Adrenal gland (tissue), 5 donors: ENCODE measurements at regions not wholly inside any gene's neighbourhood (a gene's known extent, or its start where the extent isn't known, plus 50 kb on each side); places are given as distances from the start of the nearest gene placed in this dataset.

Experiments
- POLR2A ChIP-seq, 2 donors: fragments of 450-650 bp; IDR thresholded peaks; one replicate each; pipeline ENCODE4 v1.6.1; 2017; ENCODE audit warnings: antibody characterized with exemption in 2 of 2, mild to moderate bottlenecking in 2 of 2, moderate library complexity in 1 of 2
- TF ChIP-seq, protein P1 (sequence below), 6 experiments: fragments of 450-650 bp in 4 of 6; fragments of 200-600 bp in 2 of 6; sonication (generic) in 1 of 6; IDR thresholded peaks; 1 replicate in 5 of 6; 2 replicates in 1 of 6; pipeline versions ENCODE4 v1.5.1 to v1.8.0; 2016 to 2021; ENCODE audit warnings: antibody characterized with exemption in 6 of 6, mild to moderate bottlenecking in 2 of 6, moderate library complexity in 1 of 6
- donor health status: DM: no; HTN: no; CAD: no.

DNA sequence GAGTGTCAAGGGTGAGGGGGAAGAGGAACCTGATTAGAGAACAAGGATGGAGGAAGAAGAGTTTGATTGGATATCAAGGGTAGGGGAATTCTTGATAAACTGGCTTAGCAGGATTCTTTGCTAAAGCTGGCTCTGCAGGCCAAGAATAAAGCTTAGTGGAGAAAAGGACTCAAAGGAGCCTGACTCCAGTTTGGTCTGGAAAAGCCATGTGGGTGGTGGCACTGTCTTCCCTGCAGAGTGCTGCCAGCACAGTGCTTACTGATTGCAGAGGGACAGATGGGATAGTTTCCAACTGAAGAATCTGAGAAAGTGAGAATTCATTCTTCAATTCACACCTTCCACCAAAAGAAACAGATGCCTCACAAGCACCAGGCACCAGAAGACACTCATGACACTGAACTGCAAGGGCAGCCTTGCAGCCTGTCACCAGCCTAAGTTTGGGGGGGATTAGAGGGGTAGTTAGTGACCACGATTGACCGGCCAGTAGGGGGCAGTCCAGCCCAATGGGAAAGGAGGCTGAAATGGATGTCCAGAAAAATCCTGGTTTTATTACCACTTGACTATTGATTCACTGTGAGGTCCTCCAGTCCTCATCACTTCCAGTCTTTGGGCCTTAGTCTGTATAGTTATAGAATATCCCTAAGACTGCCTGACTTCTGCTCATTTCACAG is 334.5 kb downstream of the SMAD2 start:
- TF ChIP-seq, protein P1, sequence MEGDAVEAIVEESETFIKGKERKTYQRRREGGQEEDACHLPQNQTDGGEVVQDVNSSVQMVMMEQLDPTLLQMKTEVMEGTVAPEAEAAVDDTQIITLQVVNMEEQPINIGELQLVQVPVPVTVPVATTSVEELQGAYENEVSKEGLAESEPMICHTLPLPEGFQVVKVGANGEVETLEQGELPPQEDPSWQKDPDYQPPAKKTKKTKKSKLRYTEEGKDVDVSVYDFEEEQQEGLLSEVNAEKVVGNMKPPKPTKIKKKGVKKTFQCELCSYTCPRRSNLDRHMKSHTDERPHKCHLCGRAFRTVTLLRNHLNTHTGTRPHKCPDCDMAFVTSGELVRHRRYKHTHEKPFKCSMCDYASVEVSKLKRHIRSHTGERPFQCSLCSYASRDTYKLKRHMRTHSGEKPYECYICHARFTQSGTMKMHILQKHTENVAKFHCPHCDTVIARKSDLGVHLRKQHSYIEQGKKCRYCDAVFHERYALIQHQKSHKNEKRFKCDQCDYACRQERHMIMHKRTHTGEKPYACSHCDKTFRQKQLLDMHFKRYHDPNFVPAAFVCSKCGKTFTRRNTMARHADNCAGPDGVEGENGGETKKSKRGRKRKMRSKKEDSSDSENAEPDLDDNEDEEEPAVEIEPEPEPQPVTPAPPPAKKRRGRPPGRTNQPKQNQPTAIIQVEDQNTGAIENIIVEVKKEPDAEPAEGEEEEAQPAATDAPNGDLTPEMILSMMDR (IDR thresholded peaks at IDR 0.05): peak in 5 of 6 experiments; percentile 18 to 40 (median 38)
- no peak for TF ChIP-seq POLR2A (IDR thresholded peaks at IDR 0.05)
